HCT116 (cell line): ENCODE measurements at regions not wholly inside any gene's neighbourhood (a gene's known extent, or its start where the extent isn't known, plus 50 kb on each side); places are given as distances from the start of the nearest gene placed in this dataset.

Source experiments
- ATAC-seq: fragments of 200-7000 bp; cut with Tn5 transposase; 2 replicates; pipeline ENCODE4 v1.9.1; 2020; ENCODE audit warnings: mild to moderate bottlenecking, moderate library complexity
- BruUV-seq: library from RNA; stranded (reverse); fragments of 400-500 nt; replicated peaks from 2 replicates; lab custom pipeline; 2021; lab: Mats Ljungman, UMichigan
- CTCF ChIA-PET: fragments of 300-600 bp; sonication (Branson Sonifier 250); formaldehyde crosslinking; loops from one replicate; lab custom pipeline; 2021; ENCODE audit warnings: antibody characterized with exemption; lab: Charles Lee
- POLR2A ChIA-PET: fragments of 300-600, 350-600 bp; sonication (Branson Sonifier 250); formaldehyde crosslinking; loops from one replicate; lab custom pipeline; 2021; ENCODE audit warnings: antibody characterized with exemption; lab: Charles Lee
- RAD21 ChIA-PET, 2 experiments: fragments of 300-600 bp; sonication (Branson Sonifier 250); formaldehyde crosslinking; loops; one replicate each; lab custom pipeline; 2023; ENCODE audit warnings: low total read pairs in 2 of 2; ENCODE audit not compliant: uncharacterized antibody in 2 of 2, unreplicated experiment in 2 of 2, low non-redundant PET in 1 of 2; lab: Charles Lee
- DNase-seq: peaks from one replicate; pipeline ENCODE4 v3.0.0-alpha.2; 2010; ENCODE audit warnings: low read depth, low spot score
- H2AFZ ChIP-seq: fragments of 200-600 bp; shearing (Covaris generic), sonication (generic); 2 replicates; pipeline ENCODE4 v1.6.1; 2017; ENCODE audit warnings: low read depth, mixed run types, mixed read lengths, antibody characterized with exemption, low read length; ENCODE audit not compliant: poor library complexity, severe bottlenecking
- H3K27ac ChIP-seq: 2 replicates; pipeline ENCODE4 v1.5.1; 2012; ENCODE audit warnings: low read depth, low read length
- H3K27me3 ChIP-seq: fragments of 200-600 bp; sonication (generic); 2 replicates; pipeline ENCODE4 v1.6.1; 2016; ENCODE audit warnings: mixed run types, low read length, mixed read lengths; ENCODE audit not compliant: insufficient read depth
- H3K36me3 ChIP-seq, 2 experiments: fragments of 200-500 bp in 1 of 2; fragments of 200-600 bp in 1 of 2; sonication (Bioruptor generic) in 1 of 2; sonication (generic) in 1 of 2; 2 replicates each; pipeline versions ENCODE4 v1.5.1 to v1.6.1; 2014 to 2016; ENCODE audit warnings: low read length in 2 of 2, inconsistent platforms in 1 of 2, mixed read lengths in 1 of 2, mixed run types in 1 of 2; ENCODE audit not compliant: insufficient read depth in 2 of 2, control insufficient read depth in 1 of 2
- H3K4me1 ChIP-seq, 2 experiments: fragments of 200-600 bp in 1 of 2; sonication (generic) in 1 of 2; 2 replicates each; pipeline versions ENCODE4 v1.5.1 to v1.6.1; 2012 to 2017; ENCODE audit warnings: low read length in 2 of 2, inconsistent platforms in 1 of 2, mild to moderate bottlenecking in 1 of 2, mixed read lengths in 1 of 2, mixed run types in 1 of 2, moderate library complexity in 1 of 2; ENCODE audit not compliant: insufficient read depth in 2 of 2, control insufficient read depth in 1 of 2
- H3K4me2 ChIP-seq: fragments of 200-600 bp; sonication (generic); 2 replicates; pipeline ENCODE4 v1.6.1; 2017; ENCODE audit warnings: mixed run types, low read length, mixed read lengths
- H3K4me3 ChIP-seq, 2 experiments: fragments of 200-600 bp in 1 of 2; sonication (generic) in 1 of 2; replicated peaks in 1 of 2; 2 replicates each; pipeline ENCODE4 v1.5.1; 2011 to 2016; ENCODE audit warnings: low read length in 2 of 2, control low read depth in 1 of 2, low read depth in 1 of 2, mild to moderate bottlenecking in 1 of 2, mixed read lengths in 1 of 2, mixed run types in 1 of 2
- H3K79me2 ChIP-seq: fragments of 200-600 bp; sonication (generic); 2 replicates; pipeline ENCODE4 v1.6.1; 2017; ENCODE audit warnings: mild to moderate bottlenecking, mixed run types, low read length, moderate library complexity, mixed read lengths; ENCODE audit not compliant: insufficient read depth
- H3K9ac ChIP-seq: fragments of 200-600 bp; sonication (generic); 2 replicates; pipeline ENCODE4 v1.6.1; 2016; ENCODE audit warnings: low read length, mixed read lengths
- H3K9me2 ChIP-seq: fragments of 200-600 bp; sonication (generic), shearing (Covaris generic); 2 replicates; pipeline ENCODE4 v1.6.1; 2017; ENCODE audit warnings: mixed run types, mild to moderate bottlenecking, moderate library complexity; ENCODE audit not compliant: insufficient read depth
- H3K9me3 ChIP-seq, 2 experiments: fragments of 200-500 bp in 1 of 2; fragments of 200-600 bp in 1 of 2; sonication (Bioruptor generic) in 1 of 2; sonication (generic) in 1 of 2; 2 replicates each; pipeline ENCODE4 v1.6.1; 2014 to 2017; ENCODE audit warnings: low read length in 2 of 2, mixed read lengths in 2 of 2, inconsistent platforms in 1 of 2, low read depth in 1 of 2, mild to moderate bottlenecking in 1 of 2, mixed run types in 1 of 2, moderate library complexity in 1 of 2; ENCODE audit not compliant: control insufficient read depth in 1 of 2, insufficient read depth in 1 of 2
- H4K20me1 ChIP-seq: fragments of 200-600 bp; sonication (generic), shearing (Covaris generic); 2 replicates; pipeline ENCODE4 v1.6.1; 2017; ENCODE audit warnings: mixed run types, mild to moderate bottlenecking, moderate library complexity; ENCODE audit not compliant: insufficient read depth
- CBX3 ChIP-seq: IDR thresholded peaks from 2 replicates; pipeline ENCODE4 v1.6.1; 2012; ENCODE audit warnings: low read depth
- CEBPB ChIP-seq: IDR thresholded peaks from 2 replicates; pipeline ENCODE4 v1.6.1; 2012; ENCODE audit warnings: low read depth
- EGR1 ChIP-seq: IDR thresholded peaks from 2 replicates; pipeline ENCODE4 v1.6.1; 2012; ENCODE audit warnings: low read depth
- ELF1 ChIP-seq: IDR thresholded peaks from 2 replicates; pipeline ENCODE4 v1.6.1; 2012; ENCODE audit warnings: low read depth, borderline replicate concordance
- EZH2 ChIP-seq: fragments of 200-600 bp; sonication (generic); IDR thresholded peaks from 2 replicates; pipeline ENCODE4 v1.6.1; 2017; ENCODE audit warnings: antibody characterized with exemption, mixed run types
- EZH2phosphoT487 ChIP-seq: fragments of 200-600 bp; IDR thresholded peaks from 2 replicates; pipeline ENCODE4 v1.6.1; 2018; ENCODE audit warnings: antibody characterized with exemption, borderline replicate concordance
- FOSL1 ChIP-seq: IDR thresholded peaks from 2 replicates; pipeline ENCODE4 v1.6.1; 2012; ENCODE audit warnings: low read depth
- JUND ChIP-seq: IDR thresholded peaks from 2 replicates; pipeline ENCODE4 v1.6.1; 2012
- POLR2A ChIP-seq: IDR thresholded peaks from 2 replicates; pipeline ENCODE4 v1.7.0; 2011; ENCODE audit warnings: borderline replicate concordance; ENCODE audit not compliant: insufficient read depth, insufficient read length; ENCODE audit errors: extremely low read depth
- POLR2AphosphoS5 ChIP-seq: IDR thresholded peaks from 2 replicates; pipeline ENCODE4 v1.6.1; 2011; ENCODE audit warnings: mild to moderate bottlenecking, low read depth, low read length, moderate library complexity
- RAD21 ChIP-seq: IDR thresholded peaks from 2 replicates; pipeline ENCODE4 v1.6.1; 2012; ENCODE audit warnings: low read depth, mild to moderate bottlenecking
- SIN3A ChIP-seq: IDR thresholded peaks from 2 replicates; pipeline ENCODE4 v1.6.1; 2012; ENCODE audit warnings: low read depth
- SRF ChIP-seq: IDR thresholded peaks from 2 replicates; pipeline ENCODE4 v1.6.1; 2012; ENCODE audit warnings: low read depth
- TCF7L2 ChIP-seq: IDR thresholded peaks from 2 replicates; pipeline ENCODE4 v1.7.0; 2011; ENCODE audit warnings: borderline replicate concordance, inconsistent platforms; ENCODE audit not compliant: insufficient read depth, insufficient read length; ENCODE audit errors: extremely low read depth
- ZFX ChIP-seq: fragments of 450-650 bp; IDR thresholded peaks from 2 replicates; pipeline ENCODE4 v1.6.1; 2017
- ZNF274 ChIP-seq: fragments of 200-500 bp; sonication (Bioruptor generic); IDR thresholded peaks from 2 replicates; pipeline ENCODE4 v1.6.1; 2014; ENCODE audit warnings: mild to moderate bottlenecking, low read depth, low read length, inconsistent platforms
- intact Hi-C: fragments of 100-400 bp; cut with micrococcal nuclease; formaldehyde crosslinking; loops from 2 replicates; pipeline ENCODE4 v1.10.0; 2022
- TF ChIP-seq, protein P1 (sequence below): IDR thresholded peaks from 2 replicates; pipeline ENCODE4 v1.6.1; 2012
- TF ChIP-seq, protein P2 (sequence below): IDR thresholded peaks from 2 replicates; pipeline ENCODE4 v1.6.1; 2012
- TF ChIP-seq, protein P3 (sequence below), 3 experiments: fragments of 200-600 bp in 1 of 3; sonication (generic) in 1 of 3; IDR thresholded peaks in 2 of 3; conservative IDR thresholded peaks in 1 of 3; 2 replicates each; pipeline ENCODE4 v1.5.1; 2012 to 2017; ENCODE audit warnings: low read depth in 2 of 3, low read length in 2 of 3, antibody characterized with exemption in 1 of 3, borderline replicate concordance in 1 of 3, control low read depth in 1 of 3, mild to moderate bottlenecking in 1 of 3, mixed read lengths in 1 of 3, mixed run types in 1 of 3, moderate library complexity in 1 of 3; ENCODE audit not compliant: insufficient read depth in 1 of 3
- TF ChIP-seq, protein P4 (sequence below): IDR thresholded peaks from 2 replicates; pipeline ENCODE4 v1.6.1; 2012; ENCODE audit warnings: low read depth

DNA sequence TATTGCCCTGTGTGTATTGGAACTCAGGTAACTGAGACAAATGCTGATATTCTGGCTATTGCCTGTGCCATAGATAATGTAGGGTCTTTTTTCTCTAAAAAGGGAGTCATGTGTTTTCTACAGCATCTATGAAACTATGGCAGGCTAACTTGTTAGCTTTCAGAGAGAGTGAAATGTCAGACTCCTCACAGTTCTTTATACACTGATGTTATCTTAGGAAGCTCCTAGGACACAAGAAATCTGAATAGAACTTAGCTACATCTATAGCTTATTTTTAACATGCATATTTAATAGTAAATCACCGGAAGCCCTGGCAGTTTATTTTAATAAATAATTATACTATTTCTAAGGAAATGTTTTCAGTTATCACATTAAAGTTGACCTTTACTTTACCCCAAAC is 369.6 kb downstream of the NAF1 start (continued):
- TF ChIP-seq EZH2 (no peak), SIN3A (no peak), POLR2AphosphoS5 (no peak), EZH2phosphoT487 (no peak), CEBPB (no peak)
- TF ChIP-seq, protein P1, sequence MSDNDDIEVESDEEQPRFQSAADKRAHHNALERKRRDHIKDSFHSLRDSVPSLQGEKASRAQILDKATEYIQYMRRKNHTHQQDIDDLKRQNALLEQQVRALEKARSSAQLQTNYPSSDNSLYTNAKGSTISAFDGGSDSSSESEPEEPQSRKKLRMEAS, result no peak

DNA sequence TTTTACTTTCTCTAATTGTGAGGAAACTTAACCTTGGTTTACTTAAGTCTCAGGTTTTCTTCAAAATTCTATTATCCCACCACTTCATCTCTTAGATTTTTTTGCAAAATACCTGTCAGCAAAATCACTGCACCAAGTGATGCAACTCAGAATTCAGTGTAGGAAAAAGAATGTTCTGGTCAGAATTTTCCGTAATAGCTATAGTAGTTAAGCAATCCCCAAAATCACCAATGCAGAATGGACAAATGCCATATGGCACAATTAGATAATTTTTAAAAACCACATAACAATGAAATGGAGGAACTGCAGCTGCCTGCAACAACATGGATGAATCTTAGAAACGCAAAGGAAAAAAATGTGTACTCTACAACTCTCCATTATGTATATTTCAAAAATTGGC is 373.1 kb downstream of the NAF1 start:
- Histone ChIP-seq H3K9me3 (no peaks in the 10 kb centered on the region), H3K36me3 (no peaks in the 10 kb centered on the region; a peak in 1 of 4 replicates), H3K9me2 (0 out of 2 replicates have a peak, but pooled peaks cover 3% of the 10 kb centered on the region), H3K79me2 (no peaks in the 10 kb centered on the region), H2AFZ (no peak overlapping the region), H3K9ac (no peak overlapping the region), H4K20me1 (0 out of 2 replicates have a peak, but pooled peaks cover 3% of the 10 kb centered on the region), H3K4me3 (no peak overlapping the region), H3K4me1 (no peaks in the 10 kb centered on the region), H3K27ac (no peak overlapping the region), H3K4me2 (no peak overlapping the region), H3K27me3 (no peaks in the 10 kb centered on the region)
- intact Hi-C loops, result no loop called here
- no TSS peak for BruUV-seq
- no peak for DNase-seq
- ChIA-PET RAD21 (no interaction called here), CTCF (no interaction called here), POLR2A (no interaction called here)
- ATAC-seq, result no peak
- no peak for TF ChIP-seq EGR1
- TF ChIP-seq EZH2, result no peak
- no peak for TF ChIP-seq POLR2A
- TF ChIP-seq RAD21, result no peak
- no peak for TF ChIP-seq EZH2phosphoT487
- TF ChIP-seq TCF7L2, result no peak
- no peak for TF ChIP-seq ZFX
- TF ChIP-seq JUND, result no peak
- TF ChIP-seq CBX3, result no peak
- TF ChIP-seq SRF, result no peak
- TF ChIP-seq FOSL1, result no peak
- no peak for TF ChIP-seq POLR2AphosphoS5
- TF ChIP-seq, protein P2, sequence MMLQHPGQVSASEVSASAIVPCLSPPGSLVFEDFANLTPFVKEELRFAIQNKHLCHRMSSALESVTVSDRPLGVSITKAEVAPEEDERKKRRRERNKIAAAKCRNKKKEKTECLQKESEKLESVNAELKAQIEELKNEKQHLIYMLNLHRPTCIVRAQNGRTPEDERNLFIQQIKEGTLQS, result no peak
- TF ChIP-seq, protein P3, sequence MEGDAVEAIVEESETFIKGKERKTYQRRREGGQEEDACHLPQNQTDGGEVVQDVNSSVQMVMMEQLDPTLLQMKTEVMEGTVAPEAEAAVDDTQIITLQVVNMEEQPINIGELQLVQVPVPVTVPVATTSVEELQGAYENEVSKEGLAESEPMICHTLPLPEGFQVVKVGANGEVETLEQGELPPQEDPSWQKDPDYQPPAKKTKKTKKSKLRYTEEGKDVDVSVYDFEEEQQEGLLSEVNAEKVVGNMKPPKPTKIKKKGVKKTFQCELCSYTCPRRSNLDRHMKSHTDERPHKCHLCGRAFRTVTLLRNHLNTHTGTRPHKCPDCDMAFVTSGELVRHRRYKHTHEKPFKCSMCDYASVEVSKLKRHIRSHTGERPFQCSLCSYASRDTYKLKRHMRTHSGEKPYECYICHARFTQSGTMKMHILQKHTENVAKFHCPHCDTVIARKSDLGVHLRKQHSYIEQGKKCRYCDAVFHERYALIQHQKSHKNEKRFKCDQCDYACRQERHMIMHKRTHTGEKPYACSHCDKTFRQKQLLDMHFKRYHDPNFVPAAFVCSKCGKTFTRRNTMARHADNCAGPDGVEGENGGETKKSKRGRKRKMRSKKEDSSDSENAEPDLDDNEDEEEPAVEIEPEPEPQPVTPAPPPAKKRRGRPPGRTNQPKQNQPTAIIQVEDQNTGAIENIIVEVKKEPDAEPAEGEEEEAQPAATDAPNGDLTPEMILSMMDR (IDR thresholded peaks at IDR 0.05 in 2 of 3, conservative IDR thresholded peaks at IDR 0.05 in 1 of 3; ENCODE audit: borderline replicate concordance in 1 of 3, insufficient read depth in 1 of 3, low read depth in 2 of 3, low read length in 2 of 3), result no peak
- TF ChIP-seq ELF1, result no peak
- TF ChIP-seq ZNF274, result no peak
- no peak for TF ChIP-seq SIN3A
- TF ChIP-seq, protein P4, sequence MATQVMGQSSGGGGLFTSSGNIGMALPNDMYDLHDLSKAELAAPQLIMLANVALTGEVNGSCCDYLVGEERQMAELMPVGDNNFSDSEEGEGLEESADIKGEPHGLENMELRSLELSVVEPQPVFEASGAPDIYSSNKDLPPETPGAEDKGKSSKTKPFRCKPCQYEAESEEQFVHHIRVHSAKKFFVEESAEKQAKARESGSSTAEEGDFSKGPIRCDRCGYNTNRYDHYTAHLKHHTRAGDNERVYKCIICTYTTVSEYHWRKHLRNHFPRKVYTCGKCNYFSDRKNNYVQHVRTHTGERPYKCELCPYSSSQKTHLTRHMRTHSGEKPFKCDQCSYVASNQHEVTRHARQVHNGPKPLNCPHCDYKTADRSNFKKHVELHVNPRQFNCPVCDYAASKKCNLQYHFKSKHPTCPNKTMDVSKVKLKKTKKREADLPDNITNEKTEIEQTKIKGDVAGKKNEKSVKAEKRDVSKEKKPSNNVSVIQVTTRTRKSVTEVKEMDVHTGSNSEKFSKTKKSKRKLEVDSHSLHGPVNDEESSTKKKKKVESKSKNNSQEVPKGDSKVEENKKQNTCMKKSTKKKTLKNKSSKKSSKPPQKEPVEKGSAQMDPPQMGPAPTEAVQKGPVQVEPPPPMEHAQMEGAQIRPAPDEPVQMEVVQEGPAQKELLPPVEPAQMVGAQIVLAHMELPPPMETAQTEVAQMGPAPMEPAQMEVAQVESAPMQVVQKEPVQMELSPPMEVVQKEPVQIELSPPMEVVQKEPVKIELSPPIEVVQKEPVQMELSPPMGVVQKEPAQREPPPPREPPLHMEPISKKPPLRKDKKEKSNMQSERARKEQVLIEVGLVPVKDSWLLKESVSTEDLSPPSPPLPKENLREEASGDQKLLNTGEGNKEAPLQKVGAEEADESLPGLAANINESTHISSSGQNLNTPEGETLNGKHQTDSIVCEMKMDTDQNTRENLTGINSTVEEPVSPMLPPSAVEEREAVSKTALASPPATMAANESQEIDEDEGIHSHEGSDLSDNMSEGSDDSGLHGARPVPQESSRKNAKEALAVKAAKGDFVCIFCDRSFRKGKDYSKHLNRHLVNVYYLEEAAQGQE, result no peak
- TF ChIP-seq CEBPB, result no peak
